ENCODE measurements at regions not wholly inside any gene's neighbourhood (a gene's known extent, or its start where the extent isn't known, plus 50 kb on each side); places are given as distances from the start of the nearest gene placed in this dataset.

- WGBS (ENCODE audit: low lambda C conversion rate) = 53% methylated on average over 3 of the region's 3 CpGs
- H3K9ac ChIP-seq (ENCODE audit: insufficient read depth, low read depth, low read length) = no peak overlapping the region
- intact Hi-C loops (cut with micrococcal nuclease; ENCODE audit: unreplicated experiment) (no loop called here), in situ Hi-C loops (cut with HindIII; ENCODE audit: extremely low pct_ligation_motif_present, low pct_unique_long_range_greater_than_20kb) (loop anchor here (10.0 kb wide), 1 partner anchor 222 kb away; no protein-coding TSS in a partner anchor)
- H3K4me1 ChIP-seq (ENCODE audit: insufficient read depth, low read length) = no peaks in the 10 kb centered on the region
- no peak for TF ChIP-seq RFX3 (CRISPR knock-in tag; IDR thresholded peaks at IDR 0.05)
- TF ChIP-seq MTF1 (CRISPR knock-in tag; IDR thresholded peaks at IDR 0.05) = no peak
- no peak for TF ChIP-seq ZNF513 (CRISPR knock-in tag; conservative IDR thresholded peaks at IDR 0.05)
- TF ChIP-seq RBFOX2 (IDR thresholded peaks at IDR 0.05; ENCODE audit: low read depth, low read length) = no peak
- no peak for TF ChIP-seq POLR2A (IDR thresholded peaks at IDR 0.05; ENCODE audit: insufficient read depth in 1 of 2, low read depth in 2 of 2, low read length in 2 of 2)
- TF ChIP-seq ZNF136 (CRISPR knock-in tag; IDR thresholded peaks at IDR 0.05; ENCODE audit: low read depth) = no peak
- TF ChIP-seq SP4 (CRISPR knock-in tag; IDR thresholded peaks at IDR 0.05) = no peak
- FAIRE-seq (no peak), ATAC-seq (no peak), DNase-seq (ENCODE audit: low spot score) (no peak)
- no peaks in the 10 kb centered on the region for H3K79me2 ChIP-seq (ENCODE audit: insufficient read depth, low read length)
- no peaks in the 10 kb centered on the region for H3K9me3 ChIP-seq (ENCODE audit: low read length)
- H2AFZ ChIP-seq (ENCODE audit: low read length) = no peak overlapping the region
- no peaks in the 10 kb centered on the region for H4K20me1 ChIP-seq (ENCODE audit: insufficient read depth, low read length)
- no peaks in the 10 kb centered on the region; a peak in 1 of 5 replicates for H3K27me3 ChIP-seq (ENCODE audit: control insufficient read depth in 1 of 2, insufficient read depth in 2 of 2, low read length in 2 of 2)
- BruUV-seq (replicated peaks) = no TSS peak
- no peak overlapping the region for H3K4me2 ChIP-seq (ENCODE audit: low read depth, low read length)
- H3K4me3 ChIP-seq (replicated peaks in 1 of 3; ENCODE audit: insufficient read depth in 1 of 3, low read depth in 2 of 3, low read length in 3 of 3) = no peak overlapping the region
- CTCF ChIA-PET (ENCODE audit: low intra/inter-chr PET ratio, low total read pairs) = no interaction called here
- no peaks in the 10 kb centered on the region for H3K36me3 ChIP-seq (replicated peaks in 1 of 2; ENCODE audit: control insufficient read depth in 1 of 2, insufficient read depth in 2 of 2, low read length in 2 of 2)
- POLR2A ChIA-PET = no interaction called here
- H3K27ac ChIP-seq (ENCODE audit: extremely low read length, insufficient read depth, low read length) = no peak overlapping the region
These were observed 489.5 kb downstream of the BUD13 start for GRCh38 chr11:116283300-116283699.

GRCh38 chr11:116282481-116282880 is 490.3 kb downstream of the BUD13 start:
- ChIA-PET CTCF (ENCODE audit: low intra/inter-chr PET ratio, low total read pairs) (no interaction called here), POLR2A (no interaction called here)
- Histone ChIP-seq H2AFZ (ENCODE audit: low read length) (no peak overlapping the region), H3K27ac (ENCODE audit: extremely low read length, insufficient read depth, low read length) (no peak overlapping the region), H3K79me2 (ENCODE audit: insufficient read depth, low read length) (no peaks in the 10 kb centered on the region), H3K4me1 (ENCODE audit: insufficient read depth, low read length) (no peaks in the 10 kb centered on the region), H3K4me3 (replicated peaks in 1 of 3; ENCODE audit: insufficient read depth in 1 of 3, low read depth in 2 of 3, low read length in 3 of 3) (no peak overlapping the region), H3K9me3 (ENCODE audit: low read length) (no peaks in the 10 kb centered on the region), H3K9ac (ENCODE audit: insufficient read depth, low read depth, low read length) (no peak overlapping the region), H3K27me3 (ENCODE audit: control insufficient read depth in 1 of 2, insufficient read depth in 2 of 2, low read length in 2 of 2) (no peaks in the 10 kb centered on the region; a peak in 1 of 5 replicates), H4K20me1 (ENCODE audit: insufficient read depth, low read length) (no peaks in the 10 kb centered on the region), H3K36me3 (replicated peaks in 1 of 2; ENCODE audit: control insufficient read depth in 1 of 2, insufficient read depth in 2 of 2, low read length in 2 of 2) (no peaks in the 10 kb centered on the region), H3K4me2 (ENCODE audit: low read depth, low read length) (no peak overlapping the region)
- no peak for ATAC-seq
- in situ Hi-C loops (cut with HindIII; ENCODE audit: extremely low pct_ligation_motif_present, low pct_unique_long_range_greater_than_20kb) (loop anchor here (10.0 kb wide), 1 partner anchor 222 kb away; no protein-coding TSS in a partner anchor), intact Hi-C loops (cut with micrococcal nuclease; ENCODE audit: unreplicated experiment) (no loop called here)
- FAIRE-seq = no peak
- no peak for DNase-seq (ENCODE audit: low spot score)
- WGBS (ENCODE audit: low lambda C conversion rate) = 84% methylated on average over 4 of the region's 4 CpGs
- no TSS peak for BruUV-seq (replicated peaks)
- no peak for TF ChIP-seq EEA1 (CRISPR knock-in tag; IDR thresholded peaks at IDR 0.05; ENCODE audit: borderline replicate concordance)
- TF ChIP-seq MLLT10 (CRISPR knock-in tag; IDR thresholded peaks at IDR 0.05) = no peak
- no peak for TF ChIP-seq ATF5 (CRISPR knock-in tag; IDR thresholded peaks at IDR 0.05; ENCODE audit: low read depth)
- TF ChIP-seq PAX8 (CRISPR knock-in tag; IDR thresholded peaks at IDR 0.05; ENCODE audit: borderline replicate concordance) = no peak
- TF ChIP-seq MXD4 (CRISPR knock-in tag; IDR thresholded peaks at IDR 0.05) = no peak
- no peak for TF ChIP-seq ZNF564 (CRISPR knock-in tag; IDR thresholded peaks at IDR 0.05)
- TF ChIP-seq ZNF563 (CRISPR knock-in tag; IDR thresholded peaks at IDR 0.05) = no peak
- TF ChIP-seq GMEB1 (CRISPR knock-in tag; IDR thresholded peaks at IDR 0.05; ENCODE audit: borderline replicate concordance) = no peak

Measured in HepG2 (cell line).